ENCODE measurements at regions not wholly inside any gene's neighbourhood (a gene's known extent, or its start where the extent isn't known, plus 50 kb on each side); places are given as distances from the start of the nearest gene placed in this dataset.

DNA sequence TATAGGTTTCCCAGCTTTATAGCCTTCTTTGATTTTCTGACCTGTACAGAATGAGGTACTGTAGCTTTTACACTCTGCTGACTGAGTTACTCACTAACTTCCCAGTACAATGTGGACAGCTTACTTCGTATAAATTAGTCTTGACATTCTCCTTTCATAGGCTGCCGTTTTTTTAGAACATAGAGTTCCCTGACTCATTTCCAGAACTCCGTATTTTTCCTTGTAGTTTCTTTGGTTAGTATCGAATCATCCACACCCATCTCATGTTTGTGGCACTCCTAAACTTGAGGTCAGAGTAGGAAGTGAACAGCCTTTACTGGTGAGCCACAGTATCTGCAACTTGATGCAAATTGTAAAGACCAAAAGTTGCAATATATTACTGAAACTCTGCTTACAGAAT is 303.9 kb downstream of the SLITRK5 start:
- H2AK9ac ChIP-seq (replicated peaks; ENCODE audit: low read depth, low read length, poor library complexity), result no peak overlapping the region
- no peak for ATAC-seq (ENCODE audit: low read depth)
- no peaks in the 10 kb centered on the region for H3K79me1 ChIP-seq (ENCODE audit: low read depth in 1 of 2, low read length in 2 of 2)
- H3K56ac ChIP-seq (ENCODE audit: extremely low read depth, insufficient read depth, low read length), result no peak overlapping the region
- no peak overlapping the region for H3K4me3 ChIP-seq (ENCODE audit: insufficient read depth, low read depth, low read length)
- ChIA-PET POLR2A (ENCODE audit: unreplicated experiment) (no interaction called here), CTCF (no interaction called here)
- dilution Hi-C loops (cut with HindIII; ENCODE audit: low sequenced_read_pairs, unreplicated experiment) (no loop called here), intact Hi-C loops (cut with micrococcal nuclease) (no loop called here), in situ Hi-C loops (cut with MboI; ENCODE audit: low sequenced_read_pairs) (no loop called here)
- no peaks in the 10 kb centered on the region for H4K20me1 ChIP-seq (ENCODE audit: insufficient read depth, low read length)
- TF ChIP-seq BHLHE40 (IDR thresholded peaks at IDR 0.05; ENCODE audit: low read depth, low read length), result no peak
- no peak for TF ChIP-seq MAFK (IDR thresholded peaks at IDR 0.05; ENCODE audit: low read depth, low read length)
- no peak for TF ChIP-seq FOS (IDR thresholded peaks at IDR 0.05; ENCODE audit: low read depth, low read length)
- TF ChIP-seq MXI1 (IDR thresholded peaks at IDR 0.05; ENCODE audit: borderline replicate concordance, low read depth, low read length), result no peak
- TF ChIP-seq USF2 (IDR thresholded peaks at IDR 0.05; ENCODE audit: low read depth, low read length), result no peak
- TF ChIP-seq, protein P1, sequence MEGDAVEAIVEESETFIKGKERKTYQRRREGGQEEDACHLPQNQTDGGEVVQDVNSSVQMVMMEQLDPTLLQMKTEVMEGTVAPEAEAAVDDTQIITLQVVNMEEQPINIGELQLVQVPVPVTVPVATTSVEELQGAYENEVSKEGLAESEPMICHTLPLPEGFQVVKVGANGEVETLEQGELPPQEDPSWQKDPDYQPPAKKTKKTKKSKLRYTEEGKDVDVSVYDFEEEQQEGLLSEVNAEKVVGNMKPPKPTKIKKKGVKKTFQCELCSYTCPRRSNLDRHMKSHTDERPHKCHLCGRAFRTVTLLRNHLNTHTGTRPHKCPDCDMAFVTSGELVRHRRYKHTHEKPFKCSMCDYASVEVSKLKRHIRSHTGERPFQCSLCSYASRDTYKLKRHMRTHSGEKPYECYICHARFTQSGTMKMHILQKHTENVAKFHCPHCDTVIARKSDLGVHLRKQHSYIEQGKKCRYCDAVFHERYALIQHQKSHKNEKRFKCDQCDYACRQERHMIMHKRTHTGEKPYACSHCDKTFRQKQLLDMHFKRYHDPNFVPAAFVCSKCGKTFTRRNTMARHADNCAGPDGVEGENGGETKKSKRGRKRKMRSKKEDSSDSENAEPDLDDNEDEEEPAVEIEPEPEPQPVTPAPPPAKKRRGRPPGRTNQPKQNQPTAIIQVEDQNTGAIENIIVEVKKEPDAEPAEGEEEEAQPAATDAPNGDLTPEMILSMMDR (conservative IDR thresholded peaks at IDR 0.05; ENCODE audit: low read depth, low read length), result no peak
- no peak for TF ChIP-seq CHD1 (IDR thresholded peaks at IDR 0.05; ENCODE audit: low read depth, low read length)
- TF ChIP-seq MAZ (IDR thresholded peaks at IDR 0.05; ENCODE audit: borderline replicate concordance, low read depth, low read length), result no peak
- no peak for TF ChIP-seq POLR2A (IDR thresholded peaks at IDR 0.05; ENCODE audit: low read depth, low read length)
- TF ChIP-seq SMC3 (IDR thresholded peaks at IDR 0.05; ENCODE audit: low read depth, low read length), result no peak
- no peak for TF ChIP-seq RAD21 (IDR thresholded peaks at IDR 0.05; ENCODE audit: low read length)
- no peak for TF ChIP-seq NFE2L2 (IDR thresholded peaks at IDR 0.05; ENCODE audit: low read depth, low read length)
- no peaks in the 10 kb centered on the region for H3K4me1 ChIP-seq (ENCODE audit: control insufficient read depth, insufficient read depth, low read length)
- no peak for DNase-seq
- BruUV-seq (replicated peaks), result no TSS peak
- no peaks in the 10 kb centered on the region for H3K9me1 ChIP-seq (ENCODE audit: insufficient read depth, low read length)
- no peak overlapping the region for H3K23ac ChIP-seq (ENCODE audit: low read depth, low read length)
- H4K91ac ChIP-seq (ENCODE audit: insufficient read depth, low read depth, low read length), result no peak overlapping the region
- no peak overlapping the region for H2AFZ ChIP-seq (replicated peaks; ENCODE audit: low read length, poor library complexity)
- no peak overlapping the region for H2BK120ac ChIP-seq (ENCODE audit: low read depth, low read length)
- H2BK15ac ChIP-seq (ENCODE audit: low read depth, low read length), result no peak overlapping the region
- H3K27ac ChIP-seq (ENCODE audit: insufficient read depth, low read length), result no peak overlapping the region
- no peak overlapping the region for H4K5ac ChIP-seq (ENCODE audit: low read depth, low read length)
- no peaks in the 10 kb centered on the region for H3K36me3 ChIP-seq (ENCODE audit: control insufficient read depth, insufficient read depth, low read length)
- no peaks in the 10 kb centered on the region for H3K27me3 ChIP-seq (ENCODE audit: control insufficient read depth, insufficient read depth, low read length)
- no peak overlapping the region for H4K8ac ChIP-seq (ENCODE audit: low read depth in 2 of 2, low read length in 2 of 2)
- no CpG with 5 or more reads among the region's 4 CpGs for WGBS, 2 experiments (ENCODE audit: extremely low coverage in 2 of 2, insufficient read length in 1 of 2)
- no peak overlapping the region for H3K9ac ChIP-seq (ENCODE audit: low read depth, low read length)
- no peak overlapping the region for H3K14ac ChIP-seq (replicated peaks; ENCODE audit: low read depth, low read length)
- H2BK5ac ChIP-seq (ENCODE audit: low read depth, low read length, poor library complexity, severe bottlenecking), result no peak overlapping the region
- no peak overlapping the region for H2AK5ac ChIP-seq (ENCODE audit: low read depth, low read length)
- no peak overlapping the region for H3K18ac ChIP-seq (ENCODE audit: low read depth, low read length)
- no peak overlapping the region for H2BK20ac ChIP-seq (ENCODE audit: low read depth, low read length)
- no peak overlapping the region for H3K4me2 ChIP-seq (ENCODE audit: low read depth, low read length)
- no peak overlapping the region for H3K4ac ChIP-seq (ENCODE audit: low read depth, low read length)
- H3K9me3 ChIP-seq (ENCODE audit: control insufficient read depth, insufficient read depth, low read length), result no peaks in the 10 kb centered on the region

Data from IMR-90 (cell line).